Testis (tissue), 2 donors: ENCODE measurements at regions not wholly inside any gene's neighbourhood (a gene's known extent, or its start where the extent isn't known, plus 50 kb on each side); places are given as distances from the start of the nearest gene placed in this dataset.
"Not testable (repeated sequence)": the region's sequence is repeated elsewhere in the genome, so short reads cannot be mapped to it uniquely, and the experiment has no call there.

Experiments used
- DNase-seq: peaks from one replicate; pipeline ENCODE4 v3.0.0-alpha.2; 2019
- H3K27ac ChIP-seq, 2 donors: fragments of 200-600 bp; sonication (generic); one replicate each; pipeline ENCODE4 v1.5.1; 2019
- H3K27me3 ChIP-seq: fragments of 200-600 bp; sonication (generic); one replicate; pipeline ENCODE4 v1.5.1; 2019
- H3K36me3 ChIP-seq: fragments of 200-600 bp; sonication (generic); one replicate; pipeline ENCODE4 v1.5.1; 2017; ENCODE audit warnings: low read depth; ENCODE audit errors: missing control alignments
- H3K4me1 ChIP-seq: fragments of 200-600 bp; sonication (generic); one replicate; pipeline ENCODE4 v1.5.1; 2019
- H3K4me3 ChIP-seq, 2 donors: fragments of 200-600 bp; sonication (generic); one replicate each; pipeline ENCODE4 v1.5.1; 2017 to 2019
- H3K9me3 ChIP-seq: fragments of 200-600 bp; sonication (generic); one replicate; pipeline ENCODE4 v1.5.1; 2017
- POLR2A ChIP-seq: fragments of 450-650 bp; IDR thresholded peaks from one replicate; pipeline ENCODE4 v1.6.1; 2017; ENCODE audit warnings: antibody characterized with exemption, mild to moderate bottlenecking, moderate library complexity
- WGBS, 2 donors: methylation state at CpG; one replicate each; pipeline ENCODE4 v1.1.5; 2018; 5-methylcytosine and 5-hydroxymethylcytosine counted together
- intact Hi-C: fragments of 100-400 bp; cut with DNase I; formaldehyde crosslinking; loops from one replicate; pipeline ENCODE4 v1.15.1; 2023; ENCODE audit warnings: low total_unique reads
- TF ChIP-seq, protein P1 (sequence below), 3 experiments: fragments of 450-650 bp in 2 of 3; fragments of 200-600 bp in 1 of 3; sonication (generic) in 1 of 3; IDR thresholded peaks; one replicate each; pipeline ENCODE4 v1.5.1; 2016 to 2019; ENCODE audit warnings: antibody characterized with exemption in 3 of 3, mild to moderate bottlenecking in 2 of 3, moderate library complexity in 1 of 3

DNA sequence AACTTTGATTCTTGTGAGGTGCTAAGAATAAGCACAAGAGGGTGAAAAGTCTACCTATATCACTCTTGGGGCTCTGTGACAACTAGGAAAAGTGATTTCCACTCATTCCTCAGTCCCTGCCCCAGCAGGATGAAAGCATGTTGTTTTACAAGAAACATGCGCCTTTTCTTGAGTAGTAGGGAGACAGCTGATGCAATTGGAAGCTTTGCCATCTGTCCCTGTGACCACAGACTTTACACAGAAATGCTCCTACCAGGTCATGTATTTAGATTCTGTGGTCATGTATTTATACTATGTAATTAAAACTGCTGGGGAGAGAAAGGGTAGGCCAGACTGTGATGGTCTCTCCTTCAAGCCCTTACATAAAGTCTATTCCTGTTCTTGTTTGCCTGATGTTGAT is 445.5 kb downstream of the PTPRC start:
- H3K27me3 ChIP-seq = no peaks in the 10 kb centered on the region
- H3K4me1 ChIP-seq = no peaks in the 10 kb centered on the region
- H3K4me3 ChIP-seq = no peak overlapping the region
- 84 to 90% methylated on average over 1 of the region's 1 CpG for WGBS, 2 donors
- H3K27ac ChIP-seq = no peak overlapping the region
- no peaks in the 10 kb centered on the region for H3K9me3 ChIP-seq
- DNase-seq = no peak
- no peaks in the 10 kb centered on the region for H3K36me3 ChIP-seq
- TF ChIP-seq, protein P1, sequence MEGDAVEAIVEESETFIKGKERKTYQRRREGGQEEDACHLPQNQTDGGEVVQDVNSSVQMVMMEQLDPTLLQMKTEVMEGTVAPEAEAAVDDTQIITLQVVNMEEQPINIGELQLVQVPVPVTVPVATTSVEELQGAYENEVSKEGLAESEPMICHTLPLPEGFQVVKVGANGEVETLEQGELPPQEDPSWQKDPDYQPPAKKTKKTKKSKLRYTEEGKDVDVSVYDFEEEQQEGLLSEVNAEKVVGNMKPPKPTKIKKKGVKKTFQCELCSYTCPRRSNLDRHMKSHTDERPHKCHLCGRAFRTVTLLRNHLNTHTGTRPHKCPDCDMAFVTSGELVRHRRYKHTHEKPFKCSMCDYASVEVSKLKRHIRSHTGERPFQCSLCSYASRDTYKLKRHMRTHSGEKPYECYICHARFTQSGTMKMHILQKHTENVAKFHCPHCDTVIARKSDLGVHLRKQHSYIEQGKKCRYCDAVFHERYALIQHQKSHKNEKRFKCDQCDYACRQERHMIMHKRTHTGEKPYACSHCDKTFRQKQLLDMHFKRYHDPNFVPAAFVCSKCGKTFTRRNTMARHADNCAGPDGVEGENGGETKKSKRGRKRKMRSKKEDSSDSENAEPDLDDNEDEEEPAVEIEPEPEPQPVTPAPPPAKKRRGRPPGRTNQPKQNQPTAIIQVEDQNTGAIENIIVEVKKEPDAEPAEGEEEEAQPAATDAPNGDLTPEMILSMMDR (IDR thresholded peaks at IDR 0.05) = no peak
- TF ChIP-seq POLR2A = no peak
- intact Hi-C loops = no loop called here

DNA sequence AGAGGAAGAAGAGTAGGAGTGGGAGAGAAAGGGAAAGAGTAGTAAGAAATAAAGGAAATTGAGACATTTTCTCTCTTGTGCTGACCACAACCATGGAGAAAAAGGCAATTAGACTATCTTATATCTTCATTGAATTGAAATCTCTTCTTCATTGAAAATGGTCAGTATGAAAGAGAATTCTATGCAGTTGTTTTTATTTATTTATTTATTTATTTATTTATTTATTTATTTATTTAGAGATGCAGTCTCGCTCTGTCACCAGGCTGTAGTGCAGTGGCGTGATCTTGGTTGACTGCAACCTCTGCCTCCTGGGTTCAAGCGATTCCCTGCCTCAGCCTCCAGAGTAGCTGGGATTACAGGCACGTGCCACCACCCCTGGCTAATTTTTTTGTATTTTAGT is 447.1 kb downstream of the PTPRC start:
- no peaks in the 10 kb centered on the region for H3K27me3 ChIP-seq
- H3K27ac ChIP-seq = no peak overlapping the region
- WGBS, 2 donors = 96 to 97% methylated on average over 4 of the region's 4 CpGs
- intact Hi-C loops = no loop called here
- H3K4me3 ChIP-seq = no peak overlapping the region
- no peak for DNase-seq
- H3K36me3 ChIP-seq = no peaks in the 10 kb centered on the region
- H3K9me3 ChIP-seq = no peaks in the 10 kb centered on the region
- TF ChIP-seq, protein P1 (IDR thresholded peaks at IDR 0.05) = no peak
- TF ChIP-seq POLR2A = no peak
- H3K4me1 ChIP-seq = no peaks in the 10 kb centered on the region

DNA sequence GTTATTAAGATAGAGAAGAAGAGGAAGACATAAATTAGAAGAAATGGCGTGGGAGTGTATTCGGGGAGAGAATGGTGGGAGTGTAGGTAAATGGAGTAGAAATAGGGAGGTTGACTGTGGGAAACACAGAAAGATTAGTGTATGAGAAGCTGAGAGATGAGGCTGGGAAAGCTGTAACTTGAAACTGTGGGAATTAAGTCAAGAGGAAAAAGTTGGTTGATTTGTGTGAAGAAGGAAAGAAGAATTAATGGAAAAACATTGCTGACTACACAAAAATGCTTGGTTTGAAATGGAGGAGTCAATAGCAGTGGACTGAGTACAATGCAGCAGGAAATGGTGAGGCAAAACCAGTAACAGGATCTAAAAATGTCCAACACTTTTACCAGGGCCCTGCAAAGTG is 448.3 kb downstream of the PTPRC start:
- Histone ChIP-seq H3K9me3 (no peaks in the 10 kb centered on the region), H3K27me3 (no peaks in the 10 kb centered on the region), H3K27ac (no peak overlapping the region), H3K4me1 (no peaks in the 10 kb centered on the region), H3K4me3 (no peak overlapping the region), H3K36me3 (no peaks in the 10 kb centered on the region)
- TF ChIP-seq, protein P1 (IDR thresholded peaks at IDR 0.05) = no peak
- TF ChIP-seq POLR2A = no peak
- 56 to 68% methylated on average over 2 of the region's 2 CpGs for WGBS, 2 donors
- DNase-seq = no peak
- intact Hi-C loops = no loop called here

DNA sequence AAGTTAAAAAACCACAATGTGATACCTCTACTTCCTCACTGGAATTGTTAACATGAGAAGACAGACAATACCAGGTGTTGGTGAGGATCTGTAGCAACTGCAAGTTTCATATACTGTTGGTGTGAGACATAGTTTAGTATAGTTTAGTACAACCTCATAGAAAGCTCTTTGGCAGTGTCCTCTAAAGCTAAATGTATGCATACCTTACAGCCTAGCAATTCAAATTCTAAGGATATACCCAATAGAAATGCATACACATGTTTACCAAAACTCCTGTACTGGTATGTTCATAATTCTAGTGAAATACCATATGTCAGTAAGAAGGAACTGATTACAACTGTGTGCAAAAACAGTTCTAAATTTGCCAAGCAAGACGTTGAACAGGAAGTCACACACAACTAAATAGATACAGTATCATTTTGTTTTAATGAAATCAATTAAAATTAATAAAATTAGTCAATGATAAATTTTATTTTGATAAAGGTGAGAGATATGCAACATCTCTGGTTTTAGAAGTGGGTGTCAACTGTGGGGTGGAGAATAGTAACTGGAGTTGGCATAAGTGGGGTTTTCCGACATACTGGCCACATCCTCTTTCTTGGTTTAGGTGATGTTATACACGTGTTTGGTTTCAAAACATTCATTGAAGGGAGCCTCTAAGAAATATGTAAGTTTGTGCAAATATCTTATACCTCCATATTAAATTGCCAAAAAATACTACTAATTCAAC is 450.7 kb downstream of the PTPRC start:
- no peaks in the 10 kb centered on the region for H3K27me3 ChIP-seq
- H3K36me3 ChIP-seq = no peaks in the 10 kb centered on the region
- no peak overlapping the region for H3K4me3 ChIP-seq
- H3K27ac ChIP-seq = no peak overlapping the region
- DNase-seq = no peak
- no peaks in the 10 kb centered on the region for H3K4me1 ChIP-seq
- no peak for TF ChIP-seq POLR2A
- TF ChIP-seq, protein P1 (IDR thresholded peaks at IDR 0.05) = no peak
- no peaks in the 10 kb centered on the region for H3K9me3 ChIP-seq
- 57 to 58% methylated on average over 3 of the region's 3 CpGs for WGBS, 2 donors
- intact Hi-C loops = no loop called here

DNA sequence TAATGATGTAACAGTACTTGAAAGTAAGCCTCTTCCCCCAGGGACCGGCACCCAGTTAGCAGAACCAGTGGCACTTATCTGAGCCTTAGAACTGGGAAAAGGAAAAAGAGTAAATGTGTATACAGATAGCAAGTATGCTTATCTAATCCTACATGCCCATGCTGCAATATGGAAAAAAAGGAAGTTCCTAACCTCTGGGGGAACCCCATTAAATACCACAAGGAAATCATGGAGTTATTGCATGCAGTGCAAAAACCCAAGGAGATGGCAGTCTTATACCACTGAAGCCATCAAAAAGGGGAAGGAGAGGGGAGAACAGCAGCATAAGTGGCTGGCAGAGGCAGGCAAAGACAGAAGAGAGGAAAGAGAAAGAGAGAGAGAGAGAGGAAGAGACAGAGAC is 456.8 kb downstream of the PTPRC start:
- H3K36me3 ChIP-seq, H3K27ac ChIP-seq, intact Hi-C loops, H3K27me3 ChIP-seq, H3K9me3 ChIP-seq, H3K4me1 ChIP-seq, DNase-seq, H3K4me3 ChIP-seq: not testable (repeated sequence)
- 84 to 91% methylated on average over 1 of the region's 1 CpG for WGBS, 2 donors
